Heart right ventricle (tissue), 16 donors: ENCODE measurements at regions not wholly inside any gene's neighbourhood (a gene's known extent, or its start where the extent isn't known, plus 50 kb on each side); places are given as distances from the start of the nearest gene placed in this dataset.

Experiments
- ATAC-seq, 8 donors: fragments of 200-7000 bp; cut with Tn5 transposase; one replicate each; pipeline ENCODE4 v1.9.1; 2020; ENCODE audit warnings: mild to moderate bottlenecking in 8 of 8, moderate library complexity in 8 of 8, moderate number of reproducible peaks in 1 of 8
- DNase-seq, 2 donors: peaks; one replicate each; pipeline ENCODE4 v3.0.0-alpha.2; 2020
- H3K27ac ChIP-seq, 10 donors: fragments of 200-600 bp; sonication (generic) in 2 of 10; one replicate each; pipeline versions ENCODE4 v1.5.0 to v1.8.0; 2020 to 2022; ENCODE audit warnings: mild to moderate bottlenecking in 3 of 10
- H3K27me3 ChIP-seq, 7 donors: fragments of 200-600 bp; one replicate each; pipeline ENCODE4 v1.8.0; 2021 to 2022; ENCODE audit warnings: mild to moderate bottlenecking in 2 of 7
- H3K36me3 ChIP-seq, 9 donors: fragments of 200-600 bp; sonication (generic) in 1 of 9; one replicate each; pipeline versions ENCODE4 v1.5.0 to v1.8.0; 2020 to 2022; ENCODE audit warnings: mild to moderate bottlenecking in 2 of 9
- H3K4me1 ChIP-seq, 9 donors: fragments of 200-600 bp; sonication (generic) in 1 of 9; one replicate each; pipeline versions ENCODE4 v1.5.0 to v1.8.0; 2020 to 2022; ENCODE audit warnings: mild to moderate bottlenecking in 4 of 9
- H3K4me3 ChIP-seq, 10 donors: fragments of 200-600 bp; sonication (generic) in 2 of 10; one replicate each; pipeline versions ENCODE4 v1.5.0 to v1.8.0; 2020 to 2022; ENCODE audit warnings: mild to moderate bottlenecking in 7 of 10, moderate library complexity in 2 of 10
- H3K9me3 ChIP-seq, 11 donors: fragments of 200-600 bp in 10 of 11; sonication (generic) in 2 of 11; one replicate each; pipeline versions ENCODE4 v1.5.0 to v1.8.0; 2013 to 2022; ENCODE audit warnings: mild to moderate bottlenecking in 2 of 11, control low read depth in 1 of 11, moderate library complexity in 1 of 11
- WGBS, 2 donors: extraction: QIAGEN DNeasy Blood & Tissue Kit; methylation state at CpG; one replicate each; pipeline ENCODE4 v1.1.7; 2013; ENCODE audit warnings: inconsistent platforms in 1 of 2; 5-methylcytosine and 5-hydroxymethylcytosine counted together
- intact Hi-C, 10 donors: fragments of 100-400 bp; cut with DNase I; formaldehyde crosslinking; loops; one replicate each; pipeline versions ENCODE4 v1.11.1 to v1.14.2; 2022
- TF ChIP-seq, protein P1 (sequence below), 9 donors: fragments of 200-600 bp; sonication (generic) in 2 of 9; IDR thresholded peaks; one replicate each; pipeline versions ENCODE4 v1.5.0 to v1.8.0; 2021 to 2022; ENCODE audit warnings: antibody characterized with exemption in 9 of 9, mild to moderate bottlenecking in 5 of 9, moderate library complexity in 1 of 9
- donor health status: Arrhythmogenic right ventricular cardiomyopathy.
- donor health status: ischemic (EF 13 %, LVEDD 7.1; RV severe dilation, severe dysfunction).
- donor health status: healthy with polysubstance abuse.
- donor health status: DM: no; HTN: yes; CAD: no.
- donor health status: DM: no; HTN: no; CAD: no.
- donor health status: ischemic (EF 25% LVEDD 6.9; RV normal size, moderate dysfunction).
- donor health status: ischemic (EF 25% LVEDD 5.7; RV mildly dilated, moderate dysfunction).
- donor health status: healthy.
- donor health status: DM: yes; HTN: yes; CAD: no.
- donor health status: Ischemic cardiomyopathy.
- donor health status: ischemic (EF 35%, LVEDD 5.7; RV mildly dilated, moderate dysfunction).
- donor health status: nonischemic (EF 11% LVEDD 7.7; RV severe dilation, severe dysfunction).
- donor health status: DM: yes; HTN: yes; CAD: no.
- donor health status: PGD.
- donor health status: ischemic (EF 29% LVEDD 5.4; RV normal size, mild dysfunction).
- donor health status: nonischemic (EF 23%, LVEDD 6.1; RV moderate dilation, normal function).

GRCh38 chr2:3040496-3041140 is 337.0 kb downstream of the EIPR1 start:
- H3K27ac ChIP-seq: peak overlapping the region in 3 of 10 donors; percentile 61 to 82 (median 72)
- DNase-seq: peak; percentile 24 to 30
- intact Hi-C loops: no loop called here
- WGBS, 2 donors: 54 to 56% methylated on average over 17 of the region's 17 CpGs
- TF ChIP-seq, protein P1, sequence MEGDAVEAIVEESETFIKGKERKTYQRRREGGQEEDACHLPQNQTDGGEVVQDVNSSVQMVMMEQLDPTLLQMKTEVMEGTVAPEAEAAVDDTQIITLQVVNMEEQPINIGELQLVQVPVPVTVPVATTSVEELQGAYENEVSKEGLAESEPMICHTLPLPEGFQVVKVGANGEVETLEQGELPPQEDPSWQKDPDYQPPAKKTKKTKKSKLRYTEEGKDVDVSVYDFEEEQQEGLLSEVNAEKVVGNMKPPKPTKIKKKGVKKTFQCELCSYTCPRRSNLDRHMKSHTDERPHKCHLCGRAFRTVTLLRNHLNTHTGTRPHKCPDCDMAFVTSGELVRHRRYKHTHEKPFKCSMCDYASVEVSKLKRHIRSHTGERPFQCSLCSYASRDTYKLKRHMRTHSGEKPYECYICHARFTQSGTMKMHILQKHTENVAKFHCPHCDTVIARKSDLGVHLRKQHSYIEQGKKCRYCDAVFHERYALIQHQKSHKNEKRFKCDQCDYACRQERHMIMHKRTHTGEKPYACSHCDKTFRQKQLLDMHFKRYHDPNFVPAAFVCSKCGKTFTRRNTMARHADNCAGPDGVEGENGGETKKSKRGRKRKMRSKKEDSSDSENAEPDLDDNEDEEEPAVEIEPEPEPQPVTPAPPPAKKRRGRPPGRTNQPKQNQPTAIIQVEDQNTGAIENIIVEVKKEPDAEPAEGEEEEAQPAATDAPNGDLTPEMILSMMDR (IDR thresholded peaks at IDR 0.05): no peak
- peaks cover 0 to 29% (median 10%) of the 10 kb centered on the region in 9 donors for H3K4me1 ChIP-seq
- H3K27me3 ChIP-seq: peaks cover 0 to 24% (median 0%) of the 10 kb centered on the region in 7 donors
- no peak overlapping the region for H3K4me3 ChIP-seq
- no peaks in the 10 kb centered on the region for H3K36me3 ChIP-seq
- H3K9me3 ChIP-seq: no peaks in the 10 kb centered on the region
- ATAC-seq: peak in 4 of 8 donors; percentile 27 to 50 (median 42)

- peak overlapping the region in 1 of 10 donors; percentile 44 for H3K27ac ChIP-seq
- WGBS, 2 donors: 75 to 76% methylated on average over 2 of the region's 2 CpGs
- ATAC-seq: no peak
- H3K4me3 ChIP-seq: no peak overlapping the region
- H3K36me3 ChIP-seq: no peaks in the 10 kb centered on the region
- H3K9me3 ChIP-seq: no peaks in the 10 kb centered on the region
- intact Hi-C loops: no loop called here
- TF ChIP-seq, protein P1 (IDR thresholded peaks at IDR 0.05): no peak
- peaks cover 0 to 29% (median 10%) of the 10 kb centered on the region in 9 donors for H3K4me1 ChIP-seq
- peaks cover 0 to 24% (median 0%) of the 10 kb centered on the region in 7 donors for H3K27me3 ChIP-seq
- no peak for DNase-seq
These were observed 337.6 kb downstream of the EIPR1 start for GRCh38 chr2:3040066-3040428.

- Histone ChIP-seq H3K4me3 (no peak overlapping the region), H3K4me1 (peaks cover 0 to 29% (median 10%) of the 10 kb centered on the region in 9 donors), H3K9me3 (no peaks in the 10 kb centered on the region), H3K27me3 (peaks cover 0 to 24% (median 0%) of the 10 kb centered on the region in 7 donors), H3K27ac (no peak overlapping the region), H3K36me3 (no peaks in the 10 kb centered on the region)
- DNase-seq (no peak), ATAC-seq (no peak)
- WGBS, 2 donors: 87 to 88% methylated on average over 16 of the region's 16 CpGs
- intact Hi-C loops: no loop called here
- TF ChIP-seq, protein P1 (IDR thresholded peaks at IDR 0.05): no peak
These were observed 338.2 kb downstream of the EIPR1 start for GRCh38 chr2:3039188-3040065.

- TF ChIP-seq, protein P1 (IDR thresholded peaks at IDR 0.05): no peak
- H3K9me3 ChIP-seq: no peaks in the 10 kb centered on the region
- H3K27ac ChIP-seq: no peak overlapping the region
- H3K4me1 ChIP-seq: peaks cover 0 to 29% (median 10%) of the 10 kb centered on the region in 9 donors
- no peaks in the 10 kb centered on the region for H3K36me3 ChIP-seq
- intact Hi-C loops: no loop called here
- DNase-seq (no peak), ATAC-seq (no peak)
- H3K4me3 ChIP-seq: no peak overlapping the region
- 87 to 90% methylated on average over 12 of the region's 12 CpGs for WGBS, 2 donors
- H3K27me3 ChIP-seq: peaks cover 0 to 24% (median 0%) of the 10 kb centered on the region in 7 donors
These were observed 339.0 kb downstream of the EIPR1 start for GRCh38 chr2:3038636-3039035.
